WTC11 (cell line): ENCODE measurements at regions not wholly inside any gene's neighbourhood (a gene's known extent, or its start where the extent isn't known, plus 50 kb on each side); places are given as distances from the start of the nearest gene placed in this dataset.

Experiments used
- ATAC-seq: fragments of 200-7000 bp; cut with Tn5 transposase; 2 replicates; pipeline ENCODE4 v1.10.0; 2021; ENCODE audit warnings: mild to moderate bottlenecking, moderate library complexity
- CTCF ChIA-PET: fragments of 300-600 bp; sonication (Branson Sonifier 250); formaldehyde crosslinking; loops from one replicate; lab custom pipeline; 2021; ENCODE audit warnings: antibody characterized with exemption; lab: Charles Lee
- POLR2A ChIA-PET: fragments of 350-600 bp; sonication (Branson Sonifier 250); formaldehyde crosslinking; loops from one replicate; lab custom pipeline; 2021; ENCODE audit warnings: antibody characterized with exemption; lab: Charles Lee
- DNase-seq: peaks from one replicate; pipeline ENCODE4 v3.0.0; 2021; ENCODE audit warnings: low spot score
- H3K27ac Mint-ChIP-seq: 2 replicates; pipeline ENCODE4 v1.8.0; 2021; ENCODE audit warnings: mixed read lengths
- H3K27me3 Mint-ChIP-seq: 2 replicates; pipeline ENCODE4 v1.8.0; 2021; ENCODE audit warnings: low read depth, mild to moderate bottlenecking, moderate library complexity, mixed read lengths
- H3K36me3 Mint-ChIP-seq: 2 replicates; pipeline ENCODE4 v1.8.0; 2021; ENCODE audit warnings: mixed read lengths
- H3K4me1 Mint-ChIP-seq: 2 replicates; pipeline ENCODE4 v1.8.0; 2022; ENCODE audit warnings: mixed read lengths
- H3K4me3 Mint-ChIP-seq: 2 replicates; pipeline ENCODE4 v1.8.0; 2021; ENCODE audit warnings: mild to moderate bottlenecking, moderate library complexity, mixed read lengths
- H3K9me3 Mint-ChIP-seq: 2 replicates; pipeline ENCODE4 v1.8.0; 2021; ENCODE audit warnings: mixed read lengths
- ARID4B ChIP-seq: sonication (generic); formaldehyde crosslinking; IDR thresholded peaks from 2 replicates; pipeline ENCODE4 v1.8.0; 2023; ENCODE audit warnings: missing genetic modification reagents, mild to moderate bottlenecking, borderline replicate concordance
- ATF6 ChIP-seq: sonication (generic); formaldehyde crosslinking; IDR thresholded peaks from 2 replicates; pipeline ENCODE4 v1.8.1; 2023; ENCODE audit warnings: mild to moderate bottlenecking, missing genetic modification reagents
- CBFB ChIP-seq: sonication (generic); formaldehyde crosslinking; IDR thresholded peaks from 2 replicates; pipeline ENCODE4 v1.8.1; 2022; ENCODE audit warnings: mild to moderate bottlenecking, low read depth, missing genetic modification reagents
- CDX4 ChIP-seq: fragments of 250-450 bp; sonication (Bioruptor Pico); IDR thresholded peaks from 2 replicates; pipeline ENCODE4 v1.9.0; 2021; ENCODE audit warnings: moderate library complexity, mild to moderate bottlenecking, inconsistent platforms, borderline replicate concordance
- ELF4 ChIP-seq: sonication (generic); formaldehyde crosslinking; IDR thresholded peaks from 2 replicates; pipeline ENCODE4 v1.8.1; 2022; ENCODE audit warnings: low read depth, mild to moderate bottlenecking, moderate library complexity, missing genetic modification reagents
- FOXJ3 ChIP-seq: sonication (generic); formaldehyde crosslinking; IDR thresholded peaks from 2 replicates; pipeline ENCODE4 v1.9.0; 2021; ENCODE audit warnings: missing genetic modification reagents, mild to moderate bottlenecking, borderline replicate concordance
- FOXK1 ChIP-seq: sonication (generic); formaldehyde crosslinking; IDR thresholded peaks from 2 replicates; pipeline ENCODE4 v1.8.0; 2022; ENCODE audit warnings: mild to moderate bottlenecking, moderate library complexity, missing genetic modification reagents
- GABPB1 ChIP-seq: sonication (generic); formaldehyde crosslinking; IDR thresholded peaks from 2 replicates; pipeline ENCODE4 v1.8.1; 2023; ENCODE audit warnings: mild to moderate bottlenecking, missing genetic modification reagents
- KAT7 ChIP-seq: sonication (generic); formaldehyde crosslinking; IDR thresholded peaks from 2 replicates; pipeline ENCODE4 v1.8.1; 2023; ENCODE audit warnings: missing genetic modification reagents, mild to moderate bottlenecking, borderline replicate concordance
- MAX ChIP-seq: sonication (generic); formaldehyde crosslinking; IDR thresholded peaks from 2 replicates; pipeline ENCODE4 v1.8.0; 2022; ENCODE audit warnings: mild to moderate bottlenecking, missing genetic modification reagents
- NFE2L1 ChIP-seq: sonication (generic); formaldehyde crosslinking; IDR thresholded peaks from 2 replicates; pipeline ENCODE4 v1.8.1; 2023; ENCODE audit warnings: missing genetic modification reagents
- SMAD3 ChIP-seq: sonication (generic); formaldehyde crosslinking; IDR thresholded peaks from 2 replicates; pipeline ENCODE4 v1.8.0; 2022; ENCODE audit warnings: missing genetic modification reagents, mild to moderate bottlenecking, borderline replicate concordance
- SMAD4 ChIP-seq: sonication (generic); formaldehyde crosslinking; IDR thresholded peaks from 2 replicates; pipeline ENCODE4 v1.8.0; 2022; ENCODE audit warnings: mild to moderate bottlenecking, missing genetic modification reagents
- STAT6 ChIP-seq: sonication (generic); formaldehyde crosslinking; conservative IDR thresholded peaks from 2 replicates; pipeline ENCODE4 v1.8.1; 2023; ENCODE audit warnings: mild to moderate bottlenecking, low read depth, missing genetic modification reagents, moderate library complexity
- USF2 ChIP-seq: sonication (generic); formaldehyde crosslinking; IDR thresholded peaks from 2 replicates; pipeline ENCODE4 v1.8.1; 2023; ENCODE audit warnings: mild to moderate bottlenecking, missing genetic modification reagents, moderate library complexity
- ZNF138 ChIP-seq: sonication (generic); formaldehyde crosslinking; conservative IDR thresholded peaks from 2 replicates; pipeline ENCODE4 v1.8.1; 2022; ENCODE audit warnings: mild to moderate bottlenecking, moderate library complexity, missing genetic modification reagents
- ZNF232 ChIP-seq: sonication (generic); formaldehyde crosslinking; IDR thresholded peaks from 2 replicates; pipeline ENCODE4 v1.8.0; 2022; ENCODE audit warnings: mild to moderate bottlenecking, missing genetic modification reagents
- ZNF671 ChIP-seq: fragments of 250-450 bp; sonication (Bioruptor Pico); IDR thresholded peaks from 2 replicates; pipeline ENCODE4 v1.8.0; 2021; ENCODE audit warnings: mild to moderate bottlenecking
- ZSCAN18 ChIP-seq: fragments of 250-450 bp; sonication (Bioruptor Pico); IDR thresholded peaks from 2 replicates; pipeline ENCODE4 v2.1.2; 2022; ENCODE audit warnings: mild to moderate bottlenecking, moderate library complexity

GRCh38 chr2:5041501-5041900, 650.7 kb upstream of the SOX11 start (continued):
- TF ChIP-seq FOXJ3 (CRISPR knock-in tag): no peak
- TF ChIP-seq FOXK1 (CRISPR knock-in tag): no peak

GRCh38 chr2:5042666-5043440, 649.3 kb upstream of the SOX11 start:
- Mint-ChIP-seq H3K4me3 (no peak overlapping the region), H3K27me3 (peaks cover 7% of the 10 kb centered on the region), H3K36me3 (peaks cover 54% of the 10 kb centered on the region), H3K4me1 (no peaks in the 10 kb centered on the region), H3K9me3 (peaks cover 80% of the 10 kb centered on the region), H3K27ac (no peak overlapping the region)
- ChIA-PET POLR2A (no interaction called here), CTCF (no interaction called here)
- no peak for DNase-seq
- no peak for ATAC-seq
- TF ChIP-seq ZNF138: no peak
- no peak for TF ChIP-seq ARID4B (CRISPR knock-in tag)
- TF ChIP-seq CBFB: no peak
- TF ChIP-seq CDX4 (CRISPR knock-in tag): no peak
- no peak for TF ChIP-seq KAT7
- TF ChIP-seq ATF6: no peak
- TF ChIP-seq STAT6 (CRISPR knock-in tag): no peak
- no peak for TF ChIP-seq NFE2L1 (CRISPR knock-in tag)
- no peak for TF ChIP-seq SMAD4 (CRISPR knock-in tag)
- TF ChIP-seq ELF4 (CRISPR knock-in tag): no peak
- TF ChIP-seq GABPB1: no peak
- TF ChIP-seq MAX (CRISPR knock-in tag): no peak
- no peak for TF ChIP-seq ZSCAN18 (CRISPR knock-in tag)
- TF ChIP-seq USF2 (CRISPR knock-in tag): no peak
- TF ChIP-seq FOXK1 (CRISPR knock-in tag): no peak
- no peak for TF ChIP-seq ZNF232 (CRISPR knock-in tag)
- no peak for TF ChIP-seq SMAD3 (CRISPR knock-in tag)
- TF ChIP-seq ZNF671 (CRISPR knock-in tag): no peak
